HEK293 (cell line): ENCODE measurements at regions not wholly inside any gene's neighbourhood (a gene's known extent, or its start where the extent isn't known, plus 50 kb on each side); places are given as distances from the start of the nearest gene placed in this dataset.

ENCODE experiments used
- CTCF ChIA-PET: fragments of 350-600 bp; formaldehyde crosslinking; extraction: SDS; loops from one replicate; lab custom pipeline; 2021; ENCODE audit warnings: antibody characterized with exemption; lab: Yijun Ruan, JAX
- POLR2A ChIA-PET: fragments of 300-600 bp; formaldehyde crosslinking; extraction: SDS; loops from one replicate; lab custom pipeline; 2020; ENCODE audit warnings: antibody characterized with exemption, inconsistent platforms; lab: Yijun Ruan, JAX
- H3K27ac ChIP-seq: fragments of 200-500 bp; sonication (Bioruptor generic); 2 replicates; pipeline ENCODE4 v1.5.1; 2014; ENCODE audit warnings: low read depth, low read length, control low read depth, inconsistent platforms; ENCODE audit errors: extremely low read depth
- H3K36me3 ChIP-seq, 2 experiments: fragments of 200-500 bp in 1 of 2; sonication (Bioruptor generic) in 1 of 2; 1 replicate in 1 of 2; 2 replicates in 1 of 2; pipeline ENCODE4 v1.5.1; 2014 to 2017; ENCODE audit warnings: inconsistent platforms in 2 of 2, low read length in 2 of 2; ENCODE audit not compliant: control insufficient read depth in 2 of 2, insufficient read depth in 1 of 2
- H3K4me1 ChIP-seq: fragments of 200-500 bp; sonication (Bioruptor generic); 2 replicates; pipeline ENCODE4 v1.5.1; 2014; ENCODE audit warnings: mild to moderate bottlenecking, low read length, inconsistent platforms; ENCODE audit not compliant: control insufficient read depth, insufficient read depth
- H3K4me3 ChIP-seq: 2 replicates; pipeline ENCODE4 v1.5.1; 2011; ENCODE audit warnings: low read depth, mild to moderate bottlenecking, control low read depth, low read length, moderate library complexity
- H3K9me3 ChIP-seq: fragments of 200-500 bp; sonication (Bioruptor generic); 2 replicates; pipeline ENCODE4 v1.5.1; 2014; ENCODE audit warnings: low read depth, low read length, inconsistent platforms; ENCODE audit not compliant: control insufficient read depth, insufficient read depth
- GLI2 ChIP-seq: fragments of 450-650 bp; formaldehyde crosslinking; IDR thresholded peaks from 2 replicates; pipeline ENCODE4; 2017; ENCODE audit warnings: missing biosample characterization, missing genetic modification characterization, low read depth, borderline replicate concordance
- GLI4 ChIP-seq: fragments of 450-650 bp; formaldehyde crosslinking; IDR thresholded peaks from 2 replicates; pipeline ENCODE4 v1.5.1; 2016; ENCODE audit warnings: missing biosample characterization, missing genetic modification characterization
- KLF10 ChIP-seq: fragments of 450-650 bp; IDR thresholded peaks from 2 replicates; pipeline ENCODE4 v1.5.1; 2018; ENCODE audit warnings: missing biosample characterization, mild to moderate bottlenecking, missing genetic modification characterization
- PRDM10 ChIP-seq: fragments of 450-650 bp; formaldehyde crosslinking; IDR thresholded peaks from 2 replicates; pipeline ENCODE4 v1.5.1; 2016; ENCODE audit warnings: missing biosample characterization, missing genetic modification characterization
- SETDB1 ChIP-seq: IDR thresholded peaks from one replicate; pipeline ENCODE4 v1.6.1; 2017; ENCODE audit warnings: mild to moderate bottlenecking, low read length, moderate library complexity, mixed read lengths; ENCODE audit not compliant: insufficient read length
- TSHZ1 ChIP-seq: fragments of 450-650 bp; formaldehyde crosslinking; IDR thresholded peaks from 2 replicates; pipeline ENCODE4 v1.5.1; 2016; ENCODE audit warnings: missing biosample characterization, missing genetic modification characterization, borderline replicate concordance
- ZBTB1 ChIP-seq: fragments of 450-650 bp; formaldehyde crosslinking; IDR thresholded peaks from 2 replicates; pipeline ENCODE4 v1.5.1; 2016; ENCODE audit warnings: missing biosample characterization, missing genetic modification characterization
- ZBTB10 ChIP-seq: fragments of 450-650 bp; formaldehyde crosslinking; IDR thresholded peaks from 2 replicates; pipeline ENCODE4 v1.5.1; 2016; ENCODE audit warnings: missing biosample characterization, missing genetic modification characterization
- ZFHX2 ChIP-seq: fragments of 450-650 bp; formaldehyde crosslinking; conservative IDR thresholded peaks from 2 replicates; pipeline ENCODE4 v1.5.1; 2016; ENCODE audit warnings: missing biosample characterization, missing genetic modification characterization
- ZNF112 ChIP-seq: fragments of 450-650 bp; formaldehyde crosslinking; IDR thresholded peaks from 2 replicates; pipeline ENCODE4 v1.5.0; 2017; ENCODE audit warnings: missing biosample characterization, missing genetic modification characterization
- ZNF2 ChIP-seq: fragments of 450-650 bp; formaldehyde crosslinking; IDR thresholded peaks from 2 replicates; pipeline ENCODE4 v1.5.1; 2016; ENCODE audit warnings: missing biosample characterization, missing genetic modification characterization
- ZNF214 ChIP-seq: fragments of 450-650 bp; formaldehyde crosslinking; IDR thresholded peaks from 2 replicates; pipeline ENCODE4 v1.5.1; 2017; ENCODE audit warnings: missing biosample characterization, mild to moderate bottlenecking, missing genetic modification characterization, borderline replicate concordance
- ZNF274 ChIP-seq, 2 experiments: fragments of 200-500 bp in 1 of 2; fragments of 450-650 bp in 1 of 2; sonication (Bioruptor generic) in 1 of 2; formaldehyde crosslinking in 1 of 2; IDR thresholded peaks; 2 replicates each; pipeline versions ENCODE4 v1.5.1 to v1.6.1; 2014 to 2016; ENCODE audit warnings: borderline replicate concordance in 1 of 2, inconsistent platforms in 1 of 2, low read length in 1 of 2, missing biosample characterization in 1 of 2, missing genetic modification characterization in 1 of 2
- ZNF473 ChIP-seq: fragments of 450-650 bp; formaldehyde crosslinking; IDR thresholded peaks from 2 replicates; pipeline ENCODE4 v1.5.1; 2017; ENCODE audit warnings: missing biosample characterization, missing genetic modification characterization
- ZNF488 ChIP-seq: fragments of 450-650 bp; formaldehyde crosslinking; IDR thresholded peaks from 2 replicates; pipeline ENCODE4 v1.5.1; 2016; ENCODE audit warnings: missing biosample characterization, missing genetic modification characterization
- ZNF704 ChIP-seq: fragments of 450-650 bp; formaldehyde crosslinking; IDR thresholded peaks from 2 replicates; pipeline ENCODE4 v1.5.1; 2016; ENCODE audit warnings: missing biosample characterization, missing genetic modification characterization
- ZNF747 ChIP-seq: fragments of 450-650 bp; formaldehyde crosslinking; IDR thresholded peaks from 2 replicates; pipeline ENCODE4 v1.5.1; 2016; ENCODE audit warnings: missing biosample characterization, missing genetic modification characterization
- ZNF777 ChIP-seq: fragments of 450-650 bp; formaldehyde crosslinking; IDR thresholded peaks from 2 replicates; pipeline ENCODE4 v1.5.1; 2017; ENCODE audit warnings: missing biosample characterization, missing genetic modification characterization, borderline replicate concordance
- ZNF785 ChIP-seq: fragments of 450-650 bp; formaldehyde crosslinking; IDR thresholded peaks from 2 replicates; pipeline ENCODE4 v1.5.1; 2016; ENCODE audit warnings: missing biosample characterization, missing genetic modification characterization
- ZSCAN5A ChIP-seq: fragments of 450-650 bp; formaldehyde crosslinking; IDR thresholded peaks from 2 replicates; pipeline ENCODE4 v1.5.1; 2016; ENCODE audit warnings: missing biosample characterization, missing genetic modification characterization

GRCh38 chr12:126117502-126117901 lies 1052.3 kb downstream of the AACS start (continued):
- no peak for TF ChIP-seq KLF10 (tag by site-specific recombination)
- no peak for TF ChIP-seq GLI4 (tag by site-specific recombination)
- TF ChIP-seq GLI2 (tag by site-specific recombination), result no peak
- no peak for TF ChIP-seq ZNF473
- TF ChIP-seq ZNF747, result no peak
- no peak for TF ChIP-seq ZNF112 (tag by site-specific recombination)

GRCh38 chr12:126139355-126139754 lies 1074.1 kb downstream of the AACS start:
- Histone ChIP-seq H3K9me3 (no peaks in the 10 kb centered on the region), H3K27ac (no peak overlapping the region), H3K4me1 (no peaks in the 10 kb centered on the region), H3K4me3 (no peak overlapping the region), H3K36me3 (no peaks in the 10 kb centered on the region)
- TF ChIP-seq ZNF214 (tag by site-specific recombination), result no peak
- TF ChIP-seq ZNF274 (IDR thresholded peaks at IDR 0.05; ENCODE audit: low read length), result no peak
- no peak for TF ChIP-seq ZNF274 (tag by site-specific recombination; IDR thresholded peaks at IDR 0.05; ENCODE audit: borderline replicate concordance)
- TF ChIP-seq ZNF704, result no peak
- TF ChIP-seq SETDB1, result peak; percentile 17
- peak; percentile 94 for TF ChIP-seq ZNF2 (tag by site-specific recombination)
- ChIA-PET CTCF (no interaction called here), POLR2A (no interaction called here)

- no peak overlapping the region for H3K27ac ChIP-seq
- no peaks in the 10 kb centered on the region for H3K36me3 ChIP-seq
- H3K9me3 ChIP-seq, result no peaks in the 10 kb centered on the region
- H3K4me1 ChIP-seq, result no peaks in the 10 kb centered on the region
- CTCF ChIA-PET, result no interaction called here
- POLR2A ChIA-PET, result no interaction called here
- no peak overlapping the region for H3K4me3 ChIP-seq
- no peak for TF ChIP-seq ZSCAN5A (tag by site-specific recombination)
- TF ChIP-seq ZBTB1, result no peak
- TF ChIP-seq GLI2 (tag by site-specific recombination), result no peak
- TF ChIP-seq ZNF785 (tag by site-specific recombination), result no peak
- TF ChIP-seq ZNF488, result no peak
- TF ChIP-seq ZNF777, result no peak
- no peak for TF ChIP-seq ZFHX2 (tag by site-specific recombination)
- TF ChIP-seq TSHZ1 (tag by site-specific recombination), result no peak
- no peak for TF ChIP-seq ZNF473
- no peak for TF ChIP-seq PRDM10 (tag by site-specific recombination)
- TF ChIP-seq ZBTB10 (tag by site-specific recombination), result no peak
These were observed 1079.4 kb downstream of the AACS start for GRCh38 chr12:126144603-126145002.
